ENCODE measurements at regions not wholly inside any gene's neighbourhood (a gene's known extent, or its start where the extent isn't known, plus 50 kb on each side); places are given as distances from the start of the nearest gene placed in this dataset.

DNA sequence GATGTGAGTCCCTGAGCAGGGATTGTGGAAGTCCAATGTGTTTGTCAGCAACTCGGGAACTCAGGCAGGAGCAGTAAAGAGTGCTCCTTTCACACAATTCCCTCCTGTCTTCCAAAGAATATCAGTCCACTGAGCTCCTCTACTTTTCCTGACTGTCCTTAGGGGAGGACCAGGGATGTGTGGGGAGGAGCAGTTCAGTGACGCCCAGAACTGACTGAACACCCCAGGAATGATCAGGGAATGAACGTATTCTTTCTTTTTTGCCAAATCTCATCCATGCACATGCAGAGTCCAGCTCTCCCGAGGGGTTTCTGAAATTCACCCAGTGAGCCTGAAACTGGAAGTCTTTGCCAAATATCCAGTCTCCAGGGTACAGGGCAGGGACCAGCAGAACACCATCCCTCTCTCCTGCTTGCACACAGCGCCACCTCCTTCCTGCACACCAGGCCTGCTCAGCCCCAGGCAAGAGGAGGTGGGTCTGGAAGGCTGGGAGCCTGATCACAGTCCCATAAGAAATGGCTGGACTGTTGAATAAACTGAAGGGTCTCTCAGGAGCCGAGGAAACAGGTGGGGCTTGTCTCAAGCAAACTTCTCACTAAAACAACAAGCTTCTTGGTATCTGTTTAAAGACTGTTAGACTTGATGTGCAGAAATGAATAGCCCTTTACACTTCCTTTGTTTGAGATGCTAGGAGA, 294.7 kb downstream of the C7orf25 start:
- ChIA-PET POLR2A (no interaction called here), CTCF (interaction anchor here (1.3 to 1.7 kb wide), 2 partner anchors 12 to 640 kb away, joined by 4 read pairs; no protein-coding TSS in a partner anchor)
- no peak for DNase-seq (ENCODE audit: low read depth, low spot score)
- TF ChIP-seq, protein P1, sequence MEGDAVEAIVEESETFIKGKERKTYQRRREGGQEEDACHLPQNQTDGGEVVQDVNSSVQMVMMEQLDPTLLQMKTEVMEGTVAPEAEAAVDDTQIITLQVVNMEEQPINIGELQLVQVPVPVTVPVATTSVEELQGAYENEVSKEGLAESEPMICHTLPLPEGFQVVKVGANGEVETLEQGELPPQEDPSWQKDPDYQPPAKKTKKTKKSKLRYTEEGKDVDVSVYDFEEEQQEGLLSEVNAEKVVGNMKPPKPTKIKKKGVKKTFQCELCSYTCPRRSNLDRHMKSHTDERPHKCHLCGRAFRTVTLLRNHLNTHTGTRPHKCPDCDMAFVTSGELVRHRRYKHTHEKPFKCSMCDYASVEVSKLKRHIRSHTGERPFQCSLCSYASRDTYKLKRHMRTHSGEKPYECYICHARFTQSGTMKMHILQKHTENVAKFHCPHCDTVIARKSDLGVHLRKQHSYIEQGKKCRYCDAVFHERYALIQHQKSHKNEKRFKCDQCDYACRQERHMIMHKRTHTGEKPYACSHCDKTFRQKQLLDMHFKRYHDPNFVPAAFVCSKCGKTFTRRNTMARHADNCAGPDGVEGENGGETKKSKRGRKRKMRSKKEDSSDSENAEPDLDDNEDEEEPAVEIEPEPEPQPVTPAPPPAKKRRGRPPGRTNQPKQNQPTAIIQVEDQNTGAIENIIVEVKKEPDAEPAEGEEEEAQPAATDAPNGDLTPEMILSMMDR (IDR thresholded peaks at IDR 0.05; ENCODE audit: insufficient read depth, low read length, missing control alignments) = no peak
- no peak overlapping the region for H3K4me3 ChIP-seq (ENCODE audit: low read depth, low read length)

DNA sequence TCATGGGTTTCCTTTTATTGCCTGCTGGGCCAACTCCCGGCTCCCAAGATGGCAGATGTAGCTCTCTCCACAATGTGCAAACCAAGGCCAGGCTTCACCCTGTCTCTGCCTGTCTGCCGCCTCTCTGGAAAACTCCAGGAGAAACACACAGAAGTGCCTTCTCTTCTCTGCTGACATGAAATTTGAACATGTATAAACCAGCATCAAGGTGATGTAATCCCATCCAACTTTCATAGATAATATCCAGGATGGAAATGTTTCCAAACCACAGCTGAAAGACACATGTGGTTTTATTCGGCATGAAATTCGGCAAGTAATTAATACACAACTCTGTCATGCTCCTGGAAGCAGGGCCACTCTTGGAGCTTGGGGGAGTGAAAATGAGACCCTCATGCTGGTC, 297.2 kb downstream of the C7orf25 start:
- no peak for DNase-seq (ENCODE audit: low read depth, low spot score)
- TF ChIP-seq, protein P1 (IDR thresholded peaks at IDR 0.05; ENCODE audit: insufficient read depth, low read length, missing control alignments) = no peak
- POLR2A ChIA-PET = no interaction called here
- H3K4me3 ChIP-seq (ENCODE audit: low read depth, low read length) = no peak overlapping the region
- CTCF ChIA-PET = no interaction called here

- TF ChIP-seq, protein P1 (IDR thresholded peaks at IDR 0.05; ENCODE audit: insufficient read depth, low read length, missing control alignments) = no peak
- no peak for DNase-seq (ENCODE audit: low read depth, low spot score)
- CTCF ChIA-PET = no interaction called here
- no peak overlapping the region for H3K4me3 ChIP-seq (ENCODE audit: low read depth, low read length)
- POLR2A ChIA-PET = no interaction called here
Observed at GRCh38 chr7:42611961-42612360, 299.9 kb downstream of the C7orf25 start.

- TF ChIP-seq, protein P1 (IDR thresholded peaks at IDR 0.05; ENCODE audit: insufficient read depth, low read length, missing control alignments) = no peak
- no peak overlapping the region for H3K4me3 ChIP-seq (ENCODE audit: low read depth, low read length)
- no peak for DNase-seq (ENCODE audit: low read depth, low spot score)
- POLR2A ChIA-PET = no interaction called here
- CTCF ChIA-PET = no interaction called here
Observed at GRCh38 chr7:42611289-42611928, 300.5 kb downstream of the C7orf25 start.

- ChIA-PET POLR2A (no interaction called here), CTCF (interaction anchor here (0.5 to 0.9 kb wide), 2 partner anchors 332 to 627 kb away, joined by 3 to 4 read pairs; no protein-coding TSS in a partner anchor)
- TF ChIP-seq, protein P1 (IDR thresholded peaks at IDR 0.05; ENCODE audit: insufficient read depth, low read length, missing control alignments) = no peak
- H3K4me3 ChIP-seq (ENCODE audit: low read depth, low read length) = no peak overlapping the region
- no peak for DNase-seq (ENCODE audit: low read depth, low spot score)
Observed at GRCh38 chr7:42606193-42606905, 305.5 kb downstream of the C7orf25 start.
